BE2C (cell line): ENCODE measurements at regions not wholly inside any gene's neighbourhood (a gene's known extent, or its start where the extent isn't known, plus 50 kb on each side); places are given as distances from the start of the nearest gene placed in this dataset.
A peak's percentile ranks its signal among the peaks of the same experiment; 100 is the strongest.
"Not testable (repeated sequence)": the region's sequence is repeated elsewhere in the genome, so short reads cannot be mapped to it uniquely, and the experiment has no call there.

Experiments used
- DNase-seq: peaks from one replicate; pipeline ENCODE4 v3.0.0-alpha.2; 2020
- H3K27me3 ChIP-seq: fragments of 250-450 bp; sonication (Bioruptor Pico); 2 replicates; pipeline ENCODE4 v1.5.1; 2020; ENCODE audit warnings: mild to moderate bottlenecking
- H3K36me3 ChIP-seq: fragments of 250-450 bp; sonication (Bioruptor Pico); 2 replicates; pipeline ENCODE4 v1.5.1; 2020; ENCODE audit warnings: mild to moderate bottlenecking
- H3K4me1 ChIP-seq: fragments of 250-450 bp; sonication (Bioruptor Pico); 2 replicates; pipeline ENCODE4 v1.5.1; 2020
- H3K4me3 ChIP-seq: 2 replicates; pipeline ENCODE4 v1.5.1; 2011; ENCODE audit warnings: low read depth, low read length
- H3K9me3 ChIP-seq: fragments of 250-450 bp; sonication (Bioruptor Pico); 2 replicates; pipeline ENCODE4 v1.5.1; 2020
- CTCF ChIP-seq: IDR thresholded peaks from 2 replicates; pipeline ENCODE4 v1.5.1; 2012; ENCODE audit warnings: mild to moderate bottlenecking, low read depth, low read length

GRCh38 chr1:197842646-197843045 lies 59.8 kb upstream of the C1orf53 start:
- DNase-seq: no peak
- H3K4me1 ChIP-seq: no peaks in the 10 kb centered on the region
- no peaks in the 10 kb centered on the region for H3K27me3 ChIP-seq
- TF ChIP-seq CTCF: no peak
- no peaks in the 10 kb centered on the region for H3K36me3 ChIP-seq
- H3K9me3 ChIP-seq: no peaks in the 10 kb centered on the region
- no peak overlapping the region for H3K4me3 ChIP-seq

- Histone ChIP-seq H3K4me1 (no peaks in the 10 kb centered on the region), H3K9me3 (no peaks in the 10 kb centered on the region), H3K36me3 (no peaks in the 10 kb centered on the region), H3K27me3 (no peaks in the 10 kb centered on the region), H3K4me3 (no peak overlapping the region)
- TF ChIP-seq CTCF: no peak
- DNase-seq: no peak
These were observed 60.4 kb upstream of the C1orf53 start for GRCh38 chr1:197841883-197842553.

- H3K27me3 ChIP-seq: no peaks in the 10 kb centered on the region
- DNase-seq: no peak
- H3K4me1 ChIP-seq: no peaks in the 10 kb centered on the region
- H3K4me3 ChIP-seq: no peak overlapping the region
- H3K9me3 ChIP-seq: no peaks in the 10 kb centered on the region; the same call in 1 of the 2 replicates
- 0 out of 2 replicates have a peak, but pooled peaks have one; percentile 3 for TF ChIP-seq CTCF
- H3K36me3 ChIP-seq: no peaks in the 10 kb centered on the region
These were observed 61.3 kb upstream of the C1orf53 start for GRCh38 chr1:197841158-197841557.

- H3K4me3 ChIP-seq, DNase-seq, H3K36me3 ChIP-seq, H3K9me3 ChIP-seq, H3K4me1 ChIP-seq, H3K27me3 ChIP-seq: not testable (repeated sequence)
These were observed 62.6 kb upstream of the C1orf53 start for GRCh38 chr1:197839786-197840185.

- TF ChIP-seq CTCF: no peak
- DNase-seq: no peak
- H3K4me3 ChIP-seq: no peak overlapping the region
- no peaks in the 10 kb centered on the region; the same call in 1 of the 2 replicates for H3K9me3 ChIP-seq
- no peaks in the 10 kb centered on the region for H3K36me3 ChIP-seq
- no peaks in the 10 kb centered on the region for H3K4me1 ChIP-seq
- no peaks in the 10 kb centered on the region for H3K27me3 ChIP-seq
These were observed 63.6 kb upstream of the DENND1B start for GRCh38 chr1:197838836-197839235.

- no peak for DNase-seq
- Histone ChIP-seq H3K27me3 (no peaks in the 10 kb centered on the region), H3K36me3 (no peaks in the 10 kb centered on the region), H3K9me3 (no peaks in the 10 kb centered on the region; the same call in 1 of the 2 replicates), H3K4me1 (no peaks in the 10 kb centered on the region), H3K4me3 (no peak overlapping the region)
- TF ChIP-seq CTCF: no peak
These were observed 62.6 kb upstream of the DENND1B start for GRCh38 chr1:197837911-197838310.

- not testable (repeated sequence) for H3K9me3 ChIP-seq, H3K4me1 ChIP-seq, H3K4me3 ChIP-seq, H3K27me3 ChIP-seq, H3K36me3 ChIP-seq, DNase-seq
These were observed 61.1 kb upstream of the DENND1B start for GRCh38 chr1:197836356-197836755.

GRCh38 chr1:197829011-197829410 lies 53.7 kb upstream of the DENND1B start:
- not testable (repeated sequence) for H3K9me3 ChIP-seq, H3K27me3 ChIP-seq, DNase-seq, H3K4me3 ChIP-seq, H3K4me1 ChIP-seq, H3K36me3 ChIP-seq
